ENCODE measurements at regions not wholly inside any gene's neighbourhood (a gene's known extent, or its start where the extent isn't known, plus 50 kb on each side); places are given as distances from the start of the nearest gene placed in this dataset.

DNA sequence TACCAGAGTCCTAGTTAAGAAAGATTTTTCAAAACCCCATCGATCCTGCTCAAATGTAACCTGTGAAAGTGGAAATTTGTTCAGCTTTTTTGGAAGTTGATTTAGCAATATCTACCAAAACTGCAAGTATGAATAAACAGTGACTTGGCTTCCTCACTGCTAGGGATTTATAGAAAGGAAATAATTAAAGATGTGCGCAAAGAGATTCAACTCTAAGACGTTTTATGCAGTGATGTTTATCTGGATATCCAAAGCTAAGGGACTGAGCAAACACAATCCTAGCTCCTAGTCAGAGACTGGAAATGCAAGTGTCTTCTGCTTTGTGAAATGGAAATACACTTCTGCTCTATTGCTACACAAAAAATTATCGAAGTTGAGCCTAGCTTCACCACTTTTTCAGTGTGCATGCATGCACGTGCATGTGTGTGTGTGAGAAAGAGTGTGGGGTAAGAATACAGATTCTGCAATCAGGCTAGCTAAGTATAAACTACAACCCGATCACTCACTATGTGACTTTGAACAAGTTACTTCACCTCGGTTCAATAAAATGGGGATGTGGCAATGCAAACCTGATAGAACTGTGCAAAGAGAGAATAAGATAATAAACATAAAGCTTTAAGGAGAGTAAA lies 52.1 kb upstream of the FOXF1 start:
- Histone ChIP-seq H3K36me3 (ENCODE audit: control insufficient read depth, insufficient read depth, low read length) (no peaks in the 10 kb centered on the region), H3K4me1 (no peaks in the 10 kb centered on the region), H3K9me3 (peaks cover 15% of the 10 kb centered on the region), H3K4me3 (ENCODE audit: low read depth, low read length) (no peak overlapping the region), H3K27me3 (replicated peaks; ENCODE audit: control insufficient read depth, insufficient read depth, low read length) (no peaks in the 10 kb centered on the region)
- H3K9me3 Mint-ChIP-seq (ENCODE audit: unreplicated experiment): peaks cover 26% of the 10 kb centered on the region
- peaks cover 25% of the 10 kb centered on the region for H3K27me3 Mint-ChIP-seq (ENCODE audit: insufficient read depth, unreplicated experiment)
- TF ChIP-seq, protein P1, sequence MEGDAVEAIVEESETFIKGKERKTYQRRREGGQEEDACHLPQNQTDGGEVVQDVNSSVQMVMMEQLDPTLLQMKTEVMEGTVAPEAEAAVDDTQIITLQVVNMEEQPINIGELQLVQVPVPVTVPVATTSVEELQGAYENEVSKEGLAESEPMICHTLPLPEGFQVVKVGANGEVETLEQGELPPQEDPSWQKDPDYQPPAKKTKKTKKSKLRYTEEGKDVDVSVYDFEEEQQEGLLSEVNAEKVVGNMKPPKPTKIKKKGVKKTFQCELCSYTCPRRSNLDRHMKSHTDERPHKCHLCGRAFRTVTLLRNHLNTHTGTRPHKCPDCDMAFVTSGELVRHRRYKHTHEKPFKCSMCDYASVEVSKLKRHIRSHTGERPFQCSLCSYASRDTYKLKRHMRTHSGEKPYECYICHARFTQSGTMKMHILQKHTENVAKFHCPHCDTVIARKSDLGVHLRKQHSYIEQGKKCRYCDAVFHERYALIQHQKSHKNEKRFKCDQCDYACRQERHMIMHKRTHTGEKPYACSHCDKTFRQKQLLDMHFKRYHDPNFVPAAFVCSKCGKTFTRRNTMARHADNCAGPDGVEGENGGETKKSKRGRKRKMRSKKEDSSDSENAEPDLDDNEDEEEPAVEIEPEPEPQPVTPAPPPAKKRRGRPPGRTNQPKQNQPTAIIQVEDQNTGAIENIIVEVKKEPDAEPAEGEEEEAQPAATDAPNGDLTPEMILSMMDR (IDR thresholded peaks at IDR 0.05; ENCODE audit: insufficient read depth in 1 of 2, low read depth in 1 of 2, low read length in 1 of 2, severe bottlenecking in 1 of 2, unreplicated experiment in 1 of 2): no peak
- H3K4me3 Mint-ChIP-seq (ENCODE audit: unreplicated experiment): no peak overlapping the region
- no peaks in the 10 kb centered on the region for H3K4me1 Mint-ChIP-seq (ENCODE audit: low read depth, unreplicated experiment)
- DNase-seq: no peak
- H3K27ac Mint-ChIP-seq (ENCODE audit: unreplicated experiment): no peak overlapping the region
- intact Hi-C loops (cut with micrococcal nuclease; ENCODE audit: unreplicated experiment): no loop called here
- CTCF ChIA-PET: no interaction called here
- peaks cover 4% of the 10 kb centered on the region for H3K36me3 Mint-ChIP-seq (ENCODE audit: insufficient read depth, unreplicated experiment)
- no TSS peak for BruUV-seq (replicated peaks)
- POLR2A ChIA-PET: no interaction called here

DNA sequence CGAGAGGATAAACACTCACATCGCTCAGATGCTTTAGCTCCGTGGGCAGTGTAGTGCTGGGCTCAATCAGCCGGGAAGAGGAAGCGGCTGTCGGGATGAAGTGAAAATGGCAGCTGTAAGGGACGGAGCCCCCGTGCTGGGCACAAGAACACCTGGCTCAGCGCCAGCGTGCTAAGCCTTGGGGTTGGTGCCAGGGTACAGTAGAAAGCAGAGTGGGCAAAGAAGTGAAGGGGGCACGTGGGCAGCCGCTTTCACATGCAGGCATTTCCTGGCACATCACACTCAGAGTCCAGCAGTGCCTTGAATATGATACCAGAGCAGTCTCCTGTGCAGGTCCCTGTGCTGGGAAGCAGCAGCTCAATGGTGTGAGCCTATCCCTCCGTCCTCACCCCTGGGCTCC lies 51.1 kb upstream of the FOXF1 start:
- BruUV-seq (replicated peaks): no TSS peak

More for the DNA sequence above, 51.1 kb upstream of the FOXF1 start:
- ChIA-PET POLR2A (no interaction called here), CTCF (no interaction called here)
- H3K27me3 Mint-ChIP-seq (ENCODE audit: insufficient read depth, unreplicated experiment): peaks cover 20% of the 10 kb centered on the region
- intact Hi-C loops (cut with micrococcal nuclease; ENCODE audit: unreplicated experiment): no loop called here
- no peak overlapping the region for H3K27ac Mint-ChIP-seq (ENCODE audit: unreplicated experiment)
- Histone ChIP-seq H3K4me3 (ENCODE audit: low read depth, low read length) (no peak overlapping the region), H3K36me3 (ENCODE audit: control insufficient read depth, insufficient read depth, low read length) (no peaks in the 10 kb centered on the region), H3K27me3 (replicated peaks; ENCODE audit: control insufficient read depth, insufficient read depth, low read length) (no peaks in the 10 kb centered on the region), H3K9me3 (peaks cover 20% of the 10 kb centered on the region), H3K4me1 (no peaks in the 10 kb centered on the region)
- DNase-seq: no peak
- no peaks in the 10 kb centered on the region for H3K4me1 Mint-ChIP-seq (ENCODE audit: low read depth, unreplicated experiment)
- H3K9me3 Mint-ChIP-seq (ENCODE audit: unreplicated experiment): peaks cover 26% of the 10 kb centered on the region
- H3K36me3 Mint-ChIP-seq (ENCODE audit: insufficient read depth, unreplicated experiment): peaks cover 4% of the 10 kb centered on the region
- H3K4me3 Mint-ChIP-seq (ENCODE audit: unreplicated experiment): no peak overlapping the region
- TF ChIP-seq, protein P1 (IDR thresholded peaks at IDR 0.05; ENCODE audit: insufficient read depth in 1 of 2, low read depth in 1 of 2, low read length in 1 of 2, severe bottlenecking in 1 of 2, unreplicated experiment in 1 of 2): no peak
